SK-N-MC (cell line): ENCODE measurements at regions not wholly inside any gene's neighbourhood (a gene's known extent, or its start where the extent isn't known, plus 50 kb on each side); places are given as distances from the start of the nearest gene placed in this dataset.

ENCODE experiments used
- EZH2 ChIP-seq: fragments of 200-600 bp; sonication (generic); IDR thresholded peaks from one replicate; pipeline ENCODE4 v1.6.1; 2017; ENCODE audit warnings: antibody characterized with exemption
- FOXP2 ChIP-seq: optimal IDR thresholded peaks from 2 replicates; pipeline ENCODE3; 2011; ENCODE audit warnings: mild to moderate bottlenecking, moderate library complexity; ENCODE audit not compliant: insufficient read depth; ENCODE audit errors: extremely low read length, control extremely low read depth
- POLR2AphosphoS5 ChIP-seq: IDR thresholded peaks from 2 replicates; pipeline ENCODE4 v1.6.1; 2012; ENCODE audit warnings: mild to moderate bottlenecking, low read depth, low read length, borderline replicate concordance

DNA sequence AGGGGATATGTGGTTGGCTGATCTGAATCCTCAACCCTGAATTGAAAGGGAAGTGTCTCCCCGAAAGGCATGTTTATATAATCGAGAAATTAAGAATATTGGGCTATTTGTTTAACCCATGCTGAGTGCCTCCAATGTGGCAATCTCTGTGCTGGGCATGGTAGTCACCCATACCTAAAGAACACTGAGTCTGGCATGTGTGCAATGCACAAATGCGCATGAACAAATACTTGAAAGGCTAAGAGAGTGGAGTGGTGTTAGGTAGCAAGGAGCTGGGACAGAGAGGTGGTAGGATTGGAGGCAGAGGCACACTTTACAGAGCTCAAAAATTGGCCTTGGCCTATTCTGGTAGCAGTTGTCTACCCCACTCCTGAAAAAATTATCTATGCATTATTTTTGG, 645.1 kb upstream of the FAM98A start:
- TF ChIP-seq EZH2 (no peak), POLR2AphosphoS5 (no peak), FOXP2 (no peak)
